Activated CD4-positive, alpha-beta T cell treated with anti-CD3 and anti-CD28 coated beads, Interleukin-2, amount 50 U/mL, for 24 hours (primary cell): ENCODE measurements at regions not wholly inside any gene's neighbourhood (a gene's known extent, or its start where the extent isn't known, plus 50 kb on each side); places are given as distances from the start of the nearest gene placed in this dataset.
"Not testable (repeated sequence)": the region's sequence is repeated elsewhere in the genome, so short reads cannot be mapped to it uniquely, and the experiment has no call there.

Experiments
- DNase-seq, 2 donors: peaks; one replicate each; pipeline ENCODE4 v3.0.0-alpha.2; 2020; ENCODE audit warnings: low read depth in 1 of 2, low spot score in 1 of 2

DNA sequence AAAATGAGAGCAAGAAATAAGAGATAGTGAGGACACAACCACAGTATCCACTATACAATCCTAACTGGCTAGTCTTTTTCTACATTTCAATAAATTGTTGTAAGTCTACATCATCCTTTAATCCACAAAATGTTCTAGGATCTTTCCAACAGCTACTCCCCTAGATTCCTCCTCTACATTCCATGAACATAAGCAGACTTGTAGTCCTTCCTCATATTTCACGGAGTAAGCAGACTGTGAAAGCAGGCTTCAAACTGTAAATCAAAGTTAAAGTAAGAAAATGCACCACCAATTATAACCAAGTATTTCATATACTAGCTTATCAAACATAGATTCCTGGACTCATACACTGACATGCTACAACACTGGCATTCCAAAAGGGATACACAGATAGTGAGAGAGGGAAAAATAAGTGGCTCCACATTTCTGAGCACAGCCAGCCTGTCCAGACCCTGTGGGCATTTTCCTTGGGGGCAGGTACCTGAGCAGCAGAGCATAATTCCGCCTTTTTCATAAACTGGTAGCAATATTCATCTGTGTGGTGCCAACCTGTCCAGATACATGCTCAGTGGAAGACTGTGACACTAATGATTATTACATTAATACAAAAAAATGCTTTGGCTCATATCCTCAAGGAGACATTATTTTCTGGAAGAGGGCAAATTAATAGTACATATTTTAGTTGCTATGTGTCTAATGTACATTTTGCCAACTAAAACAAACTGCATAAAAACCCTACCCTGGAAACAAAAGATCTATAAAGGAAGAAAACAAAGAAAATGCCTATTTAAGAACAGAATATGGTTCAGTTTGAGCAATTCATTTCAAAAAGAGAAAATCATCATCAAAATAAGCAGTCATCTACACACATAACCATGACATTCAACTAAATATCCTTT lies 113.3 kb upstream of the FSCB start:
- no peak for DNase-seq

DNA sequence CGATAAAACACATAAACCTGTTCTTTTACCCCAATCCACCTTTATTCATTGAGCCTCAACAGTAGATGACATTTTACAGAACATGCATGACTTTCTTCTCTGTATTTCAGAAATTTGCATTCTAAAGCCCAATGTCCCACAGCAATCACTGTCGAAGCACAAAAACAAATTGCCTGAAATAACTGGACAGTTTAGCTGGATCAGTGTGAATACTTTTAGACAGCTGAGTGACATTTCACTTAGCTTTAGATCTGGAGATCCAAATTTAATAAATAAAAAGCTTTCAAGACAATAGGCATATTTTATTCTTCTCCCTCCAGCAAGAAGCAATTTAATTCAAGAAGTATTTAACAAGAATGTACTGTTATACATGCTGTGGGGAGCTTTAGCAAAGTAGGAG lies 109.1 kb upstream of the FSCB start:
- no peak for DNase-seq

DNA sequence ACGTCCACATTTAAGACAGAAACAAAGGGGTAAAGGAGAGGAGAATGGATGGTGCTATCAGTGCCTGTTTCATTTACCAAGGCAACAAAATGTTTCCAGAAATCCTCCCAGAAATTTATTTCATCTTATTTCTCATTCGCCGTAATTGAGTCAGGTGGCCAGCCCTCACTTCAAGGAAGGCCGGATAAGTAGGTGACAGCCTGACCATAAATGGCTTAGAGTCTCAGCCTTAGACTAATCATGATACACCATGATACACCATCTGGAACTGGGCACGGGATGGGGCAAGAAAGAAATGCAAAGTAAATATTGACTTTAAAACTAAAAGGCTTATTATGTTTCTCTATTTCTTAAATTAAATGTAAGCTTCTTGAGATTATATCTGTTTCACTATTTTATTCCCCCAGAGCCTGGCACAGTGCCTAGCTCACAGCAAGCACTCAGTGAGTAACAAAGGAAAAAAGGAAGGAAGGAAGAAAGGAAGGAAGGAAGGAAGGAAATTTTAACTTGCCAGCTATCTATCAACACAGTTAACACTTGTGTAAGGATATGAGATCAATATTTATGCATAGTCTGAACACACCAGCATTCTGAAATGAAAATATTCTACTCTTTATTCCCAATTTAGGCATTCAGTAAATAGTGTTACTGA lies 106.1 kb upstream of the FSCB start:
- DNase-seq = no peak

DNA sequence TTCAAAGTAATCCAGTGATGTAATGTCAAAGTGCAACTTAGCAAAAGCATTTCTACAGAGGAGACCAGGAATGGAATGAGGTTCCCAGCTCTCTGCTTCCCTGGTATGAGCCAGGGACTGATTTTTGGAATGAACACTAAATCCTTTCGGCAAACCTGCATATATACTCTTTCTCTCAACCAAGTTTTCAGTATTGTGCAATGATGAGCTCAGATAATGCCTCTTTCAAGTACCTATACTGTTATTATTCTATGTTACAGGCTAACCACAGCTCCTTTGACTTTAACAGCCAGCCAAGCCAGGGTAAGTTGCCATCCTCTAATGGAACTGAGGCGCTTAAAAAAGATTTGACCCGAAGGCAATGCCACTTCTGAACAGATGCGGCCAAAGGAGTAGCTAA lies 104.9 kb upstream of the FSCB start:
- no peak for DNase-seq

DNA sequence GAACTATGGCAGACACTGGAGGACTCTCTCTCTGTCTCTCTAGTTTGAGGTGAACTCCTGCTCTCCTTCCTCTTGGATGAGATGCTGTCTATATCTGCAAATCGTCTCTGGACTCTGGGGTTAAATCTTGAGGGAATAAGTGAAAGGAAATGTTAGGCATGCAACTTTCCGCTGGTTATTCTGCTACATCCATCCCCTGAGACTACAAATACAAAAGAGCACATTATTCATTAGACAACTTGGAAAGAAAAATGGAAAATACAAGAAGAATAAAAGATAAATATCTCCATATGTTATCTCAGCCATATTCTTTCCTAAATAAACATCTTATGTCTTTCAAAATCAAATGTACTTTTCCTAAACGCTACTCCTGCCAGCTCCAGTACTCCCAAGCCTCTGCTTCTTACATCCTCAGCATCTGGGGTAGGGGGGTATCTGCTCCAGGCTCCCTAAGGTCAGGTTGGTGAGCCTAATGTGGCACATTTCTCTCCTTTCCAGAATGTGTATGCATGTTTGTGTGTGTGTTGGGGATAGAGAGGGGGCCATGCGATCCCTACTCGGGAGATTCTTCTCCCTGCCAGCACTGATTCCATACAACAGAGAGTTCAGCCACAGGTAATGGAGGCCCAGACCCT lies 102.9 kb upstream of the FSCB start:
- no peak for DNase-seq

DNA sequence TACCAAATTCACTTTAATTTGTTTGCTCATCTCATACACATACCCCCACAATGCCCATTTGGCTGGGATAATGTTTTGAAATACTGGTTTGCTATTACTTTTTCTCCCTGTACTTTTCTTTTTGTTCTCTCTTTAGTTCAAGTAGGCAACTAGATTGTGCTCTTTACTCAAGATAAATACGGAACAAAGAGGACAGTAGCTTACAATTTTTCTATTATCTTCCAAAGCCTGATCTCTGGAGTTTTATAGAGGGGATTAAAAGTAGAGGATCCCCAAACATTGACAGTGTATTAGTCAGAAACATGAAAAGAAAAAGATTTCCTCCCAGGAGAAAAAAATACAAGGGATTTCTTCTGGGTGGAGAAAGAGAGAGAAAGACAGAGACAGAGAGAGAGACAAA lies 102.1 kb upstream of the FSCB start:
- no peak for DNase-seq

DNA sequence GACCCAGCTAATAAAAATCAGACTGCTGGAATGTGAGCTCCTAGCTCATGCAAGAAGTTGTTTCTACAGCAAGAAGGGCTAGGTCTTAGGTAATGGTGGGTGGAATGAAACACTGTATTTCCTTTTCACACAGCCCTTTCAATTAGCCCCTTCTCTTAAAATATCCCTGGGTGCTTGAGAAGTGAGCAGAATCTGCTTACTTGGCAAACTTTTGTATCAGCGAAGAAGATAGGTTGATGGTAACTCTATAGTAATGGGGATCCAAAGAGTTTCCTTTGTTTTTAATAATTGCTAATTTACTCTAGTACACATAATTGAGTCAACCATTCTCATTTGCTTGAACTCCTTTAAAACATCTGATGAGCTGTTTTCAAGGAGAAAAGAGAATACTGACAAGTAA lies 100.6 kb upstream of the FSCB start:
- no peak for DNase-seq

DNA sequence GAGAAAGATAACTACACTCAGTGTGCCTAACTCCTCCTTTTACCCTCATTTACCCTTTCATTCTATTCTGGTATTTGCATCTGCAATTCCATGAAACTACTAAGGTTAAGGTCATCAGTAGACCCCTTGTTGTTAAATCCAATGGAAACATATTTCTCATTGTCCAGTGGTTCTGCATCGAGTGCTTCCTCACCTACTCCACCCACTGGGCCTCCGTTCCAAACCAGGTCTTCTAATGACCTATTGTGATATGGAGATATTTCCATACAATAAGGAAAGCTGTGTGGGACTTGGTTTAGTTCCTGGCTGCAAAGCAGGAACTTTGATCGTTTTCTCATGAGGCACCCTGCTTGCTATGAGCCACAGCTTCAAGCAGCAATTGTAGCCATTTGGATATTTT lies 99.5 kb upstream of the FSCB start:
- no peak for DNase-seq

DNA sequence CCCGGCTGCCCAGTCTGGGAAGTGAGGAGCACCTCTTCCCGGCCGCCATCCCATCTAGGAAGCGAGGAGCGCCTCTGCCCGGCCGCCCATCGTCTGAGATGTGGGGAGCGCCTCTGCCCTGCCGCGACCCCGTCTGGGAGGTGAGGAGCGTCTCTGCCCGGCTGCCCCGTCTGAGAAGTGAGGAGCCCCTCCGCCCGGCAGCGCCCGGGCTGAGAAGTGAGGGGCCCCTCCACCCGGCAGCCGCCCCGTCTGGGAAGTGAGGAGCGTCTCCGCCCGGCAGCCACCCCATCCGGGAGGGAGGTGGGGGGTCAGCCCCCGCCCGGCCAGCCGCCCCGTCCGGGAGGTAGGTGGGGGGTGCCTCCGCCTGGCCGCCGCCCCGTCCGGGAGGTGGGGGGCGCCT lies 94.2 kb upstream of the FSCB start:
- not testable (repeated sequence) for DNase-seq

DNA sequence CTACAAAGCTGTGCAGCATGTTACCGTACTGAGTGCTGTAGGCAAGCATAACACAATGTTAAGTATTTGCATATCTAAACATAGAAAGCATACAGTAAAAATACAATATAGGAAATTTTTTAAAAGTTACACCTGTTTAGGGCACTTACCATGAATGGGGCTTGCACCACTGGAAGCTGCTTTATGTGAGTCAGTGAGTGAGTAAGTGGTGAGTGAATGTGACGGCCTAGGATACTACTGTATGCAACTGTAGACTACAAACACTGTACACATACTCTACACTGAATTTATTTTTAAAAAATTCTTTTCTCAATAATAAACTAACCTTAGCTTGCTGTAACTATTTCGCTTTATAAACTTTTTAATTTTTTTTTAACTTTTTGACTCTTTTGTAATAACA lies 82.1 kb upstream of the FSCB start:
- no peak for DNase-seq

DNA sequence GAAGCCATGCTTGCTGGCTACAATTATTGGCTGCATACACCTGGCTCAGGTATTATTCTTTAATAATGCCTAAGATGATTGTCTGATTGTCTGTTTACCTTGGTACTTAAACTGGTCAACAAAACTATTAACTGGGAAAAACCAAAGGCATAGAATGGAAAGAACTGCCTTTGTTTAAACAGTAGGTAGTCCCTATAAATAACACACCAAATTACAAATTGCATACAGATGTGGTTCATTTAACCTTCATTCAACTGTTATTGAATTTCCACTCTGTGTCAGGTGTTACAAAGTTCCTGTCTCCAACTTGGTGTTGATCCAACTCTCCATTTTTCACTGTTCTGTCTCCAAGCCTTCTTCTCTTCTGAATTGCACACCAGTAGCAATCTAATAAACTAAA lies 79.8 kb upstream of the FSCB start:
- no peak for DNase-seq

DNA sequence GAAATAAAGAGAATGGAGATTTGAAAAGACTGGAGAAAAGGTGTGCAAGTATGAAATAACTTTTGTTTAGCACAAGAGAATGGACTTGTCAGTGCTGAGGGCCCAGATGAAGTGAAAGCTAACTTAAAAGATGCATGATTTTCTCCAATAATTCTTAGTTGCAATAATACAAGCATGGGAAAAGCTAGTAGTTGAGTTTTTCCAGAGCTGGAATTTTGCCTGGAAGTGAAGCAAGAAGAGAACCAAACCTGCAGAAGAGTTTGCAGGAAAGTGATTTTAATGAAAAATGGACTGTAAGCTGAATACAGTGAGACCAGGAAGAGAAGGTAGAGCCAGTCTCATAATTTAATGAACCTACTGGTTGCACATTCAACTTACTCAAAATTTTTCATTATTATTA lies 69.3 kb upstream of the FSCB start:
- no peak for DNase-seq

DNA sequence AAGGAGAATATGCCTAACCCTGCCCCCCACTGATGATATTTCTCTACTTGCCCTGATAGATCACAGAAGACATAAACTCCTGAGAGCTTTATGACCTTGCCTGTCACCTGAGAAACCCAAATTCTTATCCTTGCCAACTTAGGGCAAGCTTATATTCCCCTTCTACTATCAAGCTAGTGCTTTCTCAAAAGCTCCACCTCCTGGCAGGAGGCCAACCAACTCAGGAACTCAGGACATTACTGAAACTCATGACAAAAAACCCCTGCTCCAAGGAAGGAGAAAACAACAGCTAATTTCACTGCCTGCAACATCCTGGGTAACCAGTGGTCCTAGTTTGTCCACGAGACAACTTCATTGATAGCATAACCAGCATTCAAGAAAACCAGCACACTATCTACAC lies 60.9 kb upstream of the FSCB start:
- no peak for DNase-seq

DNA sequence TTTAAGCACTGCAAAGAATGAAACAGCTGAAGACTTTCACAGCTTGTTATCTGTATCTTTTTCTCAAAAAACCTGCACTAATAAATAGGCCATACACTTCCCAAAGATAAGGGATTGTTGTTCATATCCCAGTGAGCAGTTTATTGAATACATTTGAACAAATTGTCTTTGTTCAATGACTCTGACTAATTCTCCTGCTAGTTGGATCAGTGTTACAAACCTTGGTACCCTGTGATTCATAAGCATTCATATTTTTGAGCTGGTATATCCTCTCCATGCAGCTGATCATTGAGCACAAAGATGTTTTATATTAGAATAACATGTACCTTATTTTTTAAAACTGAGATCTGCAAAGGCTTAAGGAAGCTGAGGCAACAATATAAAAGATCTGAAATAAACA lies 58.9 kb upstream of the FSCB start:
- no peak for DNase-seq

DNA sequence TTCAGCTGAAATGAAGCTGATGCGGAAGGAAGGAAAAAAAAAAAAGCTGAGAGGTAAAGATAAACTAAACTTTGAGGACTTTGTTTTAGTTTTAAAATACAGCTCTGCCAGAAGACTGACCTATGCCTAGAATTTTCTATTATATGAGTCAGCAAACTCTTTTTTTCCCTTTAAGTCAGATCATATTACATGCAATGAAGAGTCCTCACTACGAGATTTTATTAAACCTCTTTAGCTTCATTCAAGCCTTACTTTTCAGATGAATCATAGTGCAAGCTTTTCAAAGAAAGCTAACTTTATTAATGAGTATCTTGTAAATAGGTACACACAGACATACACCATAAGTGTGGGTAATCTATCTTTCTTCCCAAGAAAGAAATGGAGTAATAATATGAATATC lies 57.8 kb upstream of the FSCB start:
- DNase-seq = no peak
